Breast epithelium (tissue), 4 donors: ENCODE measurements at regions not wholly inside any gene's neighbourhood (a gene's known extent, or its start where the extent isn't known, plus 50 kb on each side); places are given as distances from the start of the nearest gene placed in this dataset.
"Not testable (repeated sequence)": the region's sequence is repeated elsewhere in the genome, so short reads cannot be mapped to it uniquely, and the experiment has no call there.

Experiments used
- DNase-seq, 2 donors: peaks; one replicate each; pipeline ENCODE4 v3.0.0-alpha.2; 2019; ENCODE audit warnings: low spot score in 2 of 2
- H3K27ac ChIP-seq, 2 donors: fragments of 200-600 bp; sonication (generic) in 1 of 2; one replicate each; pipeline ENCODE4 v1.5.1; 2016 to 2019; ENCODE audit warnings: mild to moderate bottlenecking in 1 of 2
- H3K27me3 ChIP-seq, 2 donors: fragments of 200-600 bp; sonication (generic) in 1 of 2; one replicate each; pipeline versions ENCODE4 v1.5.1 to v1.6.0; 2017 to 2019; ENCODE audit warnings: control low read depth in 1 of 2, mild to moderate bottlenecking in 1 of 2
- H3K36me3 ChIP-seq: fragments of 200-600 bp; one replicate; pipeline ENCODE4 v1.5.1; 2019
- H3K4me1 ChIP-seq, 2 donors: fragments of 200-600 bp; sonication (generic); one replicate each; pipeline ENCODE4 v1.5.1; 2016 to 2019; ENCODE audit warnings: control low read depth in 1 of 2
- H3K4me3 ChIP-seq, 3 donors: fragments of 200-600 bp; sonication (generic); 1 replicate in 2 of 3; 2 replicates in 1 of 3; pipeline ENCODE4 v1.5.1; 2016 to 2019; ENCODE audit warnings: mild to moderate bottlenecking in 3 of 3, moderate library complexity in 2 of 3
- H3K9me3 ChIP-seq, 2 donors: fragments of 200-600 bp; sonication (generic) in 1 of 2; one replicate each; pipeline ENCODE4 v1.5.1; 2016 to 2019; ENCODE audit warnings: control low read depth in 1 of 2
- CTCF ChIP-seq, 3 donors: fragments of 450-650 bp; IDR thresholded peaks; one replicate each; pipeline ENCODE4 v1.5.1; 2016 to 2017; ENCODE audit warnings: antibody characterized with exemption in 3 of 3, mild to moderate bottlenecking in 3 of 3, moderate library complexity in 3 of 3
- POLR2A ChIP-seq: fragments of 450-650 bp; IDR thresholded peaks from one replicate; pipeline ENCODE4 v1.6.1; 2016; ENCODE audit warnings: antibody characterized with exemption, mild to moderate bottlenecking, moderate library complexity
- POLR2AphosphoS5 ChIP-seq, 3 donors: sonication (generic); formaldehyde crosslinking; IDR thresholded peaks; one replicate each; pipeline ENCODE4 v1.6.1; 2017; ENCODE audit warnings: antibody characterized with exemption in 3 of 3
- intact Hi-C: fragments of 100-400 bp; cut with DNase I; formaldehyde crosslinking; loops from one replicate; pipeline ENCODE4 v1.15.1; 2023; ENCODE audit warnings: low total_unique reads

- Histone ChIP-seq H3K27ac (no peak overlapping the region), H3K36me3 (no peaks in the 10 kb centered on the region), H3K4me3 (no peak overlapping the region), H3K9me3 (no peaks in the 10 kb centered on the region), H3K4me1 (no peaks in the 10 kb centered on the region), H3K27me3 (peaks cover 0 to 15% of the 10 kb centered on the region in 2 donors)
- DNase-seq, result no peak
- intact Hi-C loops, result no loop called here
- no peak for TF ChIP-seq POLR2A
- no peak for TF ChIP-seq POLR2AphosphoS5 (IDR thresholded peaks at IDR 0.05)
- TF ChIP-seq CTCF (IDR thresholded peaks at IDR 0.05), result no peak
These were observed 185.8 kb upstream of the TSHZ3 start for GRCh38 chr19:31534786-31535657.

GRCh38 chr19:31535691-31536460, 186.6 kb upstream of the TSHZ3 start:
- no peak overlapping the region for H3K4me3 ChIP-seq
- H3K4me1 ChIP-seq, result no peaks in the 10 kb centered on the region
- no peaks in the 10 kb centered on the region for H3K36me3 ChIP-seq
- TF ChIP-seq POLR2A (no peak), POLR2AphosphoS5 (IDR thresholded peaks at IDR 0.05) (no peak), CTCF (IDR thresholded peaks at IDR 0.05) (no peak)
- peaks cover 0 to 15% of the 10 kb centered on the region in 2 donors for H3K27me3 ChIP-seq
- no peak overlapping the region for H3K27ac ChIP-seq
- no peaks in the 10 kb centered on the region for H3K9me3 ChIP-seq
- intact Hi-C loops, result loop anchor here (2.0 kb wide), 1 partner anchor 25 kb away; no protein-coding TSS in a partner anchor
- no peak for DNase-seq

- Histone ChIP-seq H3K4me3 (no peak overlapping the region), H3K4me1 (no peaks in the 10 kb centered on the region), H3K27me3 (peaks cover 0 to 10% of the 10 kb centered on the region in 2 donors), H3K9me3 (no peaks in the 10 kb centered on the region), H3K27ac (no peak overlapping the region), H3K36me3 (no peaks in the 10 kb centered on the region)
- intact Hi-C loops, result loop anchor here (2.0 kb wide), 1 partner anchor 26 kb away; no protein-coding TSS in a partner anchor
- no peak for DNase-seq
- no peak for TF ChIP-seq CTCF (IDR thresholded peaks at IDR 0.05)
- TF ChIP-seq POLR2A, result no peak
- no peak for TF ChIP-seq POLR2AphosphoS5 (IDR thresholded peaks at IDR 0.05)
These were observed 187.9 kb upstream of the TSHZ3 start for GRCh38 chr19:31537136-31537535.

- DNase-seq, H3K36me3 ChIP-seq, H3K27ac ChIP-seq, H3K4me1 ChIP-seq, H3K4me3 ChIP-seq, H3K9me3 ChIP-seq: not testable (repeated sequence)
- H3K27me3 ChIP-seq, result peaks cover 0 to 14% of the 10 kb centered on the region in 2 donors
- intact Hi-C loops, result loop anchor here (2.0 kb wide), 1 partner anchor 27 kb away; no protein-coding TSS in a partner anchor
These were observed 188.7 kb upstream of the TSHZ3 start for GRCh38 chr19:31537902-31538301.

GRCh38 chr19:31538879-31539278, 189.6 kb upstream of the TSHZ3 start:
- Histone ChIP-seq H3K36me3 (no peaks in the 10 kb centered on the region), H3K4me3 (no peak overlapping the region), H3K9me3 (no peaks in the 10 kb centered on the region), H3K4me1 (no peaks in the 10 kb centered on the region), H3K27me3 (peaks cover 0 to 16% of the 10 kb centered on the region in 2 donors), H3K27ac (no peak overlapping the region)
- DNase-seq, result no peak
- intact Hi-C loops, result no loop called here
- TF ChIP-seq POLR2AphosphoS5 (IDR thresholded peaks at IDR 0.05), result no peak
- no peak for TF ChIP-seq CTCF (IDR thresholded peaks at IDR 0.05)
- TF ChIP-seq POLR2A, result no peak
